ENCODE measurements at regions not wholly inside any gene's neighbourhood (a gene's known extent, or its start where the extent isn't known, plus 50 kb on each side); places are given as distances from the start of the nearest gene placed in this dataset.
A peak's percentile ranks its signal among the peaks of the same experiment; 100 is the strongest.
"Not testable (repeated sequence)": the region's sequence is repeated elsewhere in the genome, so short reads cannot be mapped to it uniquely, and the experiment has no call there.

DNA sequence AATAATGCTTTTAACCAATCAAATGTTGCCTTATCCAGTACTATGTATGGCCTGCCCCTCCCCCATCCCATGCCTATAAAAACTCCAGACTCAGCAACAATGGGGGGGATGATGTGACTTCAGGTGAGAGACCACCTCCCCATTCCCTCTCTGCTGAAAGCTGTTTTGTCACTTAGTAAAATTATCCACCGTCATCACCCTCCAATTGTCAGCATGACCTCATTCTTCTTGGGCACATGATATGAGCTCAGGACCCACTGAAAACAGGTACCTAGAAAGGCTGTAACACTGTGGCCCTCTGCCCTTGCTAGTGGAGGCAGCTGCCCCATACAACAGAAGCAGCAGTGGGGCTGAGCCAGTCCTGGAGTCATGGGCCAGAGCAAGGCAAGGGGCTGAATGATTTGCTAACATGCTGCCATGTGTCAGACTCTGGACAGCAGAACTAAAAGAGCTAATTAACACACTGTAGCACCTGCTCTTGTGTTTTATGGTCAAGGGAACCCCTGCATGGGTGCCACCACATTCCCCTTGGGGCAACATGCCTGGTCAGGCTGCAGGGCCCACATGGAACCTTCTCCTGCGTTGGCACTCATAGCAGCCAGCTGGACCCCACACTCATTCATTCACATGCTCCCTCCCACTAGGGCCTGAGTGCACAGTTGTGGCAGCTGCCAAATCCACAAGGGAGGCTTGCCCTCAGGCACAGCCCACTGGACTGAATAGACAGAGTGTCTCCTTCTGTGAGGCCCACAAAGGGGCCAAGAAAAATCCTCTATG is 722.2 kb upstream of the PCDH20 start:
- DNase-seq = no peak
- in situ Hi-C loops (cut with MboI; ENCODE audit: low pct_unique_long_range_greater_than_20kb, low sequenced_read_pairs) = no loop called here

GRCh38 chr13:62131604-62132003 is 716.0 kb upstream of the PCDH20 start:
- in situ Hi-C loops (cut with MboI; ENCODE audit: low pct_unique_long_range_greater_than_20kb, low sequenced_read_pairs) = no loop called here
- DNase-seq = no peak

- no peak for DNase-seq
- in situ Hi-C loops (cut with MboI; ENCODE audit: low pct_unique_long_range_greater_than_20kb, low sequenced_read_pairs) = no loop called here
Observed at GRCh38 chr13:62130062-62130970, 714.7 kb upstream of the PCDH20 start.

DNA sequence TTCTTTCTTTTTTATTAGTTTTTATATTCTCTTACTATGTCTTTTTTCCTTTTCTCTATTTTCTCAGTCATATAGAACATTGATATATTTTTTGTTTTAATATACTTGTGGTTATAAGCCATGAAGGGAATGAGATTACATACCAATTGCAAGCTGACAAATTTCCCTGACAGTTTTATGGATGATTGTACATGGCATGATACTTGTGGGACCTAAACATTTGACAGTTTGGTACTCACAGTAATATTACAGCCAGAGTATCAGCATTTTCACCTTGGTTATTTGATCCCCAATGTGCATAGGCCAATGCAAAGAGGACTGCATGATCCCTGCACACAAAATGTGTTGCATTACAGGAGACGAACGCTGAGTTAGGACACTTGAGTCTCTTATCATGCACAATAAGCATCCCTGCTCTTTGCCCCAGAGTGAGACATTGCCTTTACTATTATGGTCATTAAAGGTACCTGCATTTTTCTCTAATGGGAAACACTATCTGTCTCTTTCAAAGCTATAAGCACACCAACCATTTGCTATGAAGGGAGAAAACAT is 713.4 kb upstream of the PCDH20 start:
- in situ Hi-C loops (cut with MboI; ENCODE audit: low pct_unique_long_range_greater_than_20kb, low sequenced_read_pairs) = no loop called here
- no peak for DNase-seq

GRCh38 chr13:62126400-62126799 is 710.8 kb upstream of the PCDH20 start:
- no peak for DNase-seq

GRCh38 chr13:62125451-62125850 is 709.8 kb upstream of the PCDH20 start:
- DNase-seq = no peak
- in situ Hi-C loops (cut with MboI; ENCODE audit: low pct_unique_long_range_greater_than_20kb, low sequenced_read_pairs) = no loop called here

More at GRCh38 chr13:62126400-62126799, 710.8 kb upstream of the PCDH20 start:
- in situ Hi-C loops (cut with MboI; ENCODE audit: low pct_unique_long_range_greater_than_20kb, low sequenced_read_pairs) = no loop called here

GRCh38 chr13:62123409-62123808 is 707.8 kb upstream of the PCDH20 start:
- in situ Hi-C loops (cut with MboI; ENCODE audit: low pct_unique_long_range_greater_than_20kb, low sequenced_read_pairs) = no loop called here
- no peak for DNase-seq

DNA sequence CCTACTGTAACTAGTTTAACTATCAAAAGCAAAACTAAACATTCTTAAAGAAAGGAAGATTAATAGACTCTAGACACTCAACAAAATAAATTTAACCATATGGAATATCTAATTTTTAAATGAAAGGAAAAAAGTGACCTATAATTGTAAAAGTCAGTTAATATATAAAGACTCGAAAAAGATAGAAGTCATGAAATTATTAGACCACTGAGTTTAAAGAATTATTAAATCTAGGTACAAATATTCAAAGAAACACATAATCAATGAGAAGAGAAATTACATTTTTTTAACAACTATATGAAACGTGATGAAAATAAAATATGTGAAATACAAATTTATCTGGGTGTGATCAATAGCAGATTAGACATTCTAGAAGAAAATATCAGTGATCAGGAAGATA is 706.8 kb upstream of the PCDH20 start:
- no peak for DNase-seq

GRCh38 chr13:62119739-62120700 is 704.4 kb upstream of the PCDH20 start:
- in situ Hi-C loops (cut with MboI; ENCODE audit: low pct_unique_long_range_greater_than_20kb, low sequenced_read_pairs) = no loop called here
- peak; percentile 32 for DNase-seq

More for the DNA sequence above, 706.8 kb upstream of the PCDH20 start:
- in situ Hi-C loops (cut with MboI; ENCODE audit: low pct_unique_long_range_greater_than_20kb, low sequenced_read_pairs) = no loop called here

DNA sequence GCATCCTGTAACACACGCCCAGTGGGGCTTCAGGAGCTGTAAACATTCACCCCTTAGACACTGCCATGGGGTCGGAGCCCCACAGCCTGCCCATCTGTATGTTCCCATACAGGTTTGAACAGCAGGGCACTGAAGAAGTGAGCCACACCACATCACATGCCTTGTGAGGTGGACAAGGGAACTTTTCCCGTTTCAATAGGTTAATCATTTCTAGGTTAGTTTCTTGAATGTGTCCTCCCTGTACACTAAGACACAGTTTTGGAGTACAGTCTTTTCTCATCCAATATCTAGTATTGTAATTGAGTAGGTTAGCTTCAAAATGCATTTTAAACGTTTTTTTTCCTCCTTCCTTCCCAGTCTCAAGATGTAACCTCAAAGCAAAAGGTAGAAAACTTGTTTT is 700.2 kb upstream of the PCDH20 start:
- no peak for DNase-seq
- in situ Hi-C loops (cut with MboI; ENCODE audit: low pct_unique_long_range_greater_than_20kb, low sequenced_read_pairs) = no loop called here

DNA sequence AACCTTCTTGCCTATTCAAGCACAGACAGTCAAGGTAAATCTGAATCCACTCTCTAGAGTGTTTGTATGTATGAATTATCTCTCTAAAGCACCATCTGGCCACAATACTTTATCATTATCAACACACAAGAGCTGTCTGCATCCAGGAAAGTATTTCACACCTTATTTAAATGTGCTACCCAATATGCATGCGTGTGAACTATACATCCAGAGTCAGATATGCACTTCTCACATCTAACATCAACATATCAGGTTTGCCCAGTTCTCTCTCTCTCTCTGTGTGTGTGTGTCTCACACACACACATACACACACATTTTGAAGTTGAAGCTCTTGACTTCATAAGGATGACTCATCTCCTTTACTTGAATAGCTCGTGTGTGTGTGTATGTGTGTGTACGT is 697.5 kb upstream of the PCDH20 start:
- DNase-seq = no peak
- in situ Hi-C loops (cut with MboI; ENCODE audit: low pct_unique_long_range_greater_than_20kb, low sequenced_read_pairs) = no loop called here

GRCh38 chr13:62110079-62110478 is 694.4 kb upstream of the PCDH20 start:
- in situ Hi-C loops (cut with MboI; ENCODE audit: low pct_unique_long_range_greater_than_20kb, low sequenced_read_pairs) = no loop called here
- DNase-seq = no peak

GRCh38 chr13:62104136-62104535 is 688.5 kb upstream of the PCDH20 start:
- in situ Hi-C loops (cut with MboI; ENCODE audit: low pct_unique_long_range_greater_than_20kb, low sequenced_read_pairs); DNase-seq: not testable (repeated sequence)

- no peak for DNase-seq
- in situ Hi-C loops (cut with MboI; ENCODE audit: low pct_unique_long_range_greater_than_20kb, low sequenced_read_pairs) = no loop called here
Observed at GRCh38 chr13:62096652-62097051, 681.0 kb upstream of the PCDH20 start.

GRCh38 chr13:62094932-62095331 is 679.3 kb upstream of the PCDH20 start:
- DNase-seq = no peak
- in situ Hi-C loops (cut with MboI; ENCODE audit: low pct_unique_long_range_greater_than_20kb, low sequenced_read_pairs) = no loop called here

GRCh38 chr13:62093984-62094780 is 678.5 kb upstream of the PCDH20 start:
- DNase-seq = no peak
- in situ Hi-C loops (cut with MboI; ENCODE audit: low pct_unique_long_range_greater_than_20kb, low sequenced_read_pairs) = no loop called here

- DNase-seq = no peak
- in situ Hi-C loops (cut with MboI; ENCODE audit: low pct_unique_long_range_greater_than_20kb, low sequenced_read_pairs) = no loop called here
Observed at GRCh38 chr13:62092949-62093348, 677.3 kb upstream of the PCDH20 start.

- DNase-seq = no peak
- in situ Hi-C loops (cut with MboI; ENCODE audit: low pct_unique_long_range_greater_than_20kb, low sequenced_read_pairs) = no loop called here
Observed at GRCh38 chr13:62092536-62092935, 676.9 kb upstream of the PCDH20 start.

Measured in KBM-7 (cell line).